GM21786 (cell line): ENCODE measurements at regions not wholly inside any gene's neighbourhood (a gene's known extent, or its start where the extent isn't known, plus 50 kb on each side); places are given as distances from the start of the nearest gene placed in this dataset.

Experiments
- ATAC-seq: cut with Tn5 transposase; IDR thresholded peaks from one replicate; pipeline ENCODE4 v1.9.1; 2021; ENCODE audit not compliant: unreplicated experiment

- ATAC-seq, result no peak
Observed at GRCh38 chr6:124877468-124877867, 84.8 kb upstream of the RNF217 start.

GRCh38 chr6:124879110-124879991 is 82.9 kb upstream of the RNF217 start:
- no peak for ATAC-seq

GRCh38 chr6:124879992-124880355 is 82.3 kb upstream of the RNF217 start:
- ATAC-seq, result no peak

GRCh38 chr6:124881898-124882578 is 80.2 kb upstream of the RNF217 start:
- peak; percentile 61 for ATAC-seq

GRCh38 chr6:124882579-124883393 is 79.5 kb upstream of the RNF217 start:
- no peak for ATAC-seq

GRCh38 chr6:124885171-124885570 is 77.1 kb upstream of the RNF217 start:
- no peak for ATAC-seq

GRCh38 chr6:124887872-124888580 is 74.2 kb upstream of the RNF217 start:
- peak; percentile 15 for ATAC-seq

- ATAC-seq, result peak; percentile 65
Observed at GRCh38 chr6:124888581-124889371, 73.5 kb upstream of the RNF217 start.

GRCh38 chr6:124901084-124901483 is 61.2 kb upstream of the RNF217 start:
- no peak for ATAC-seq

GRCh38 chr6:124903797-124904196 is 58.4 kb upstream of the RNF217 start:
- no peak for ATAC-seq

GRCh38 chr6:124907596-124907995 is 54.6 kb upstream of the RNF217 start:
- no peak for ATAC-seq
